GM21367 (cell line): ENCODE measurements at regions not wholly inside any gene's neighbourhood (a gene's known extent, or its start where the extent isn't known, plus 50 kb on each side); places are given as distances from the start of the nearest gene placed in this dataset.

Source experiments
- ATAC-seq: cut with Tn5 transposase; IDR thresholded peaks from one replicate; pipeline ENCODE4 v1.9.1; 2021; ENCODE audit not compliant: unreplicated experiment

DNA sequence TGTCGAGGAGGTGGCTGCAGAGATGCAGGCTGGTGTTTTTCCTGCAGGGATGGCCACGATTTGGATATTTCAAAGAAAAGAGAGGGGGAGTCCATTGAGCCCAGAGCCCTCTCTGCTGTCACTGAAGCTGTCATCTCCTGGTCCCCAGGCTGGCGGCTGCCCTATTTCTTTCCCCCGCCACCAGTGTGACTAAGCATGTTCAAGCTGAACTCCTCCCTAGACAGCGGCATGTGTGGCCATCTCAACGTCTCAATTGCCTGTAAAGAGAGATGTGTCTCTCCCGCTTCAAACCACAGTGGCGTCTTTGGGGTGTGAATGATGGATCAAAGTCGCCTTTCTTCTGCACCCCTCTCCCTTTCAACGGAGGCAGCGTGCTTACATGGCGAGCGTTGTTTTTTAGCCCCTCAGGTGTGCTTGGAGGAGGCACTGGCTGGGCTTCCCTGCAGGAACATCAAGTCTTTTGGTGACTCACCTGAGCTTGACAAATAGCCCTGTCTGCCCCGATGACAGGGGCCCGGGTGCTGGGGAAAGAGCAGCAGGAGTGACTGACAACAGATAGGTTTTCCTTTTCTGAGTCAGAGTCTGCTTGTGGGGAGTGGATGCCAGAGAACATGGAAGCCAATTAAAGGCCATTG, 346.4 kb upstream of the AJAP1 start:
- ATAC-seq = no peak

DNA sequence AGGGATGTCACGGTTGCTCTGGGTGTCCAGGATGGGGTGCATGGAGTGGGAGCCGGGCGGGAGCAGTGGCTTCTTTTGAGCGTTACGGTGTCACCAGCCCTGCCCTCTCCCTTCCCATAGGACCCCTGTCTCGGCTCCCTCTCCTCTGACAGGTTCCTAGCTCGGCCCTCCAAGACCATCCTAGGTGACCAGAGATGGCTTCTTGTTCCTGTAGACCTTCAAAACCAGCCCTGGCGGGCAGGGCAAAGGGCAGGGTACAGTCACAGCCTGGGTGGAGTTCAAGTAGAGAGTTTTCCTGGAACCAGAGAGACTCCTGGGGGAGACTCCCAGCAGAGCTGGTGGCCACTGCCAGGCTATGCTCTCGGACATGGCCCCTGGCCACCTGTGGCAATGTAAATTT, 345.6 kb upstream of the AJAP1 start:
- ATAC-seq = no peak

DNA sequence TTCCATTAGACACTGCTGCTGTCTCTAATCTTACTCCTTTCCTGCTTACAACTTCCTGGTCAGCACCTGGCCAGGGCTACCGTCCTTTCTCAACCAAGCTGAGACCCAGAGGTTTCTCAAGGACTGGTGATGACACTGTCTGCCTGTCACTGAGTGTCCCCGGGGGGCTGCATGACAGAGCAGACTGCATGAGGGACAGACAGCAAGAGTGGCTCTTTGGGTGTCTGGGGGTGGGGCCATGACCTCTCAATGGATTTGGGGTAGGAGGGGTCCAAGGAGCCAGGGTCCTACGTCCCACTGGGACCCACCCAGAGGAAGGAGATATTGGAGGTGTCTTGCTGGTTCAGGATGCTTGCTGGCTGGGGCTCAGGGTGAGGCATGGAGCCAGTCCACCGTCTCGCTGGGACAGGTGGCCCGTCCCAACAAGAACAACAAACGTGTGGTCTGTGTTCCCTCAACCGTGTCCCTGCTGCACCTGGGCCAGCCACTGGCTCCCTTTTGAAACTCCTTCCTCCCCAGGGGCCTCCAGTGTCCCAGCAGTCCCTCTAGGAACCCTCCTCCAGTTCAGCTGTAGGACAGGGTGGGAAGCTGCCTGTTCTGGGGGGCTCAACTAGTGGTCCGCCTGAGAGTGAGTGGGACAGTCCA, 344.6 kb upstream of the AJAP1 start:
- ATAC-seq = no peak

DNA sequence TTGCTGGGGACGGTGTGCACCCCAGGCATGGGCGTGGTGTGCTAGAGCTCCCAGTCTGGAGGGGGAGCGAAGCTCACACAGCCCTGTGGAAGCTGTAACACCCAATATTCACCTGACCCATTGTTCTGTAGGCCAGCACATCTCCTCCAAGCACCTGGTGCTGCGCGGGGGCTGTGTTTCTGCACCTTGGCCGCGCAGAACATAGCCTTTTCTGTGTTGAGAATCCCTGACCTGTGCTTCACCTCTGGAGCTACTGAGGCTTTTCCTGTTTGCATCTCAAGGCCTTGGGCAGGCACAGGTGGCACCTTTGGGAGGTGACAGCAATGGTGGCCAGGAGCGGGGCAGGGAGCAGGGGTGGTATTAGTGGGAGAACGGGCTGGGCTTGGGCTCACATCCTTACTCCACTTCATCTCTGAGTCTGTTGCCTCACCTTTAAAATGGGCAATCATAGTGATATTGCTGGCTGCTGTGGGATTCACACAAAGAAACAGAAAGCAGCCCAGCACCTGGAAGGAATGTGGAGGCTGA, 343.9 kb upstream of the AJAP1 start:
- ATAC-seq = no peak

DNA sequence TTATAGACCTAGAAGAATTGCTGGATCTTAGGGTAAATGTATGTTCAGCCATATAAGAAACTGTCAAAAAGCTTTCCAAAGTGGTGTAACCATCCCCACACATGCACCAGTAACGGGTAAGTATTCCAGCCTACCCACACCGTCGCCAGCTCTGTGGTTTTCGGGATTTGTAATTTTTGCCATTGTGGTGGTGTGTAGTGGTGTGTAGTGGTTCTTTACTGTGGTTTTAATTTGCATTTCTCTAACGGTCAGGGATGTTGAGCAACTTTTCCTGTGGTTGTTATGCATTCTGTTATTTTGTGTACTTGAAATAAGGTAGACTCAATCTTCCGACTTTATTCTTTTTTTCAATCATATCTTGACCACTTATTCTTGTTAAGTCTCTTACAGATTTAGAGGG, 342.4 kb upstream of the AJAP1 start:
- ATAC-seq = no peak

DNA sequence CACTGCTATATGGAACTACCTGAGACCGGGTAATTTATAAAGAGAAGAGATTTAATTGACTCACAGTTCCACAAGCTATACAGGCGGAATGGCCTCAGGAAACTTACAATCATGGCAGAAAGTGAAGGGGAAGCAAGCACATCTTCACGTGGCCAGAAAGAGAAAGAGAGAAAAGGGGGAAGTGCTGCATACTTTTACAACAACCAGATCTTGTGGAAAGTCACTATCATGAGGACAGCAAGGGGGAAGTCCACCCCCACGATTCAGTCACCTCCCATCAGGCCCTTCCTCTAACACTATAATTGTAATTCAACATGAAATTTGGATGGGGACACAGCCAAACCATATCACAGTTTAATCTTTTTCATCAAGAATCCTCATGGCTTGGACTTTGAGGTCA, 339.2 kb upstream of the AJAP1 start:
- ATAC-seq = no peak

DNA sequence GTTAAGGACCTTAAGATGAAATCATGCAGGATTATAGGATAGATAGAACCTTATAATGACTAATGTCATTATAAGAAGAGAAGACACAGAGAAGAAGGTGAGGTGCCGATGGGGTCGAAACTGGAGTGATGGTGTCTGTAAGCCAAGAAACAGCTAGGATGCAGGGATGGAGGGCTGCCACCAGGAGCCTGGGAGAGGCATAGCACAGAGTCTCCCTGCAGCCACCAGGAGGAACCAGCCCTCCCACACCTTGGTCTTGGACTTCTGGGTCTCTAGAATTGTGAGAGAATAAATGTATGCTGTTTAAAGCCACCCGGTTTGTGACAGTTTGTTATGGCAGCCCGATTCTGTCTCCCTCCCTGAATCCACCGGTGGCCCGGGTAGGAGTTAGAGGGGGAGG, 337.2 kb upstream of the AJAP1 start:
- no peak for ATAC-seq

DNA sequence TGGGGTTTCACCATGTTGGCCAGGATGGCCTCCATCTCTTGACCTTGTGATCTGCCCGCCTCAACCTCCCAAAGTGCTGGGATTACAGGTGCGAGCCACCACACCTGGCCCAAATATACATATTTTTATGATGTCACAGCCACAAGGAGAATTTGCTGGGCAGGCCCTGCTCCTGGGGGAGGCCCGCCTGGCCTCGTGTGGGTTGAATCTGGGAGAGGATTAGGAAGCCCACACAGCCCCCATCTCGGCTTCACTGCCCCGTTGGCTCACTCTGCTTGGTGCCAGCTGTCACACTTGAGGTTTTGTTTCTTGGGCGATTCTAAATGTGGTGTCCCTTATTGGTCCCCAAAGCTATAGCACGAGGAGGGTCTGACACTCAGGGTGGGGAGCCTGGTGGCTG, 335.7 kb upstream of the AJAP1 start:
- ATAC-seq = no peak

DNA sequence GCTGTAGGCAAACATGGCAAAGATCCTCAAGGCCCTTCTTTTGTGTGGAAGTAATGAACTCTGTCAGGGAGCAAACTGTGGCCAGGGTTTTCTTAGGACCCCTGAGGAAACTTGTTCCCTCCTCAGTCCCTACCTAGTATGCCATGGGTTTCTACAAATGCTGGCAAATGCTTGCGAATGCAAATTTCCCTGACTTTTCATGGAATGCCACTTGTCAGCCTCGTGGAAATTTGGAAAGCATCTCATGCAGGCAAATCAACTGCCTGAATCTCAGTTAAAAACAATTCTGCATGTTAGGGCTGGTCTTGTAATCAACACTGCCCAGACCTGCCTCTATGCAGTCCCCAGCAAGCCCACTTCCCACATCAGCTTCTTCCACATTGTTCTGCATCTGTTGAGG, 334.9 kb upstream of the AJAP1 start:
- no peak for ATAC-seq

DNA sequence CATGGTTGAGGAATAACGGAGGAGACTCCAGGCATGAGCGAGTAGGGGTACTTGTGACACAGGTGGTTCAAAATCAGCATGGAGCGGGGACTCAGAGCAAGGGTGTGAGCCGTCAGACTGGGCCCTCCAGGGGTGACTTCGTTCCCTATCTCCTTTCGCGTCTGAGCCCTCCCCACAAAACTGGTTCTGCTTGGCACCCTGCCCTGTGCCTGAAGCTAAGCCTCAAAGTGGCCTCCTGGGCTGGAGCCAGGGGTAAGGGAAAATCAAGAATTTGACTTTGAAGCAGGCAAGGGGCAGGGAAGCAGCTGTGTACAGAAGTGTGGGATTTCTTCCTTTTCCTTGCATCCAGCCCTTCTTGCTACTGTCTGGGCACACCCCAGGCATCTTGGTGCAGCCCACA, 331.5 kb upstream of the AJAP1 start:
- no peak for ATAC-seq

DNA sequence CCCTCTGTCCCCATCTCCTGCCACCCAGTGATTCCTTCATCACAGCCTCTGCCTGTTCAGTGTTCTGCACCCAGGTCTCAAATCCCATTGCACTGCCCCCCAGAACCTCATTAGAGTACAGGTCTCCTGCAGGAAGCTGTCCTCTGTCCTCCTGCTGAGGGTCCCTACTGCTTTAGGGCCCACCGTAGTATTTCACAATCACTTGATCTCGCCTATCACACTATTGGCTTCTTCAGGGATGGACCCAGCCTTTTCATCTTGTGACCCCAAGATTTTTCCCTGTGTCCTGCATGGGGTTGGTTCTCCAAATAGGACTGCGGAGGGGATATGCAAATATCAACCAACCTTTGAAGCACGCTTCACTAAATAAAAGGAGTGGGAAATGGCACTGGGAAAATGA, 331.1 kb upstream of the AJAP1 start:
- no peak for ATAC-seq

DNA sequence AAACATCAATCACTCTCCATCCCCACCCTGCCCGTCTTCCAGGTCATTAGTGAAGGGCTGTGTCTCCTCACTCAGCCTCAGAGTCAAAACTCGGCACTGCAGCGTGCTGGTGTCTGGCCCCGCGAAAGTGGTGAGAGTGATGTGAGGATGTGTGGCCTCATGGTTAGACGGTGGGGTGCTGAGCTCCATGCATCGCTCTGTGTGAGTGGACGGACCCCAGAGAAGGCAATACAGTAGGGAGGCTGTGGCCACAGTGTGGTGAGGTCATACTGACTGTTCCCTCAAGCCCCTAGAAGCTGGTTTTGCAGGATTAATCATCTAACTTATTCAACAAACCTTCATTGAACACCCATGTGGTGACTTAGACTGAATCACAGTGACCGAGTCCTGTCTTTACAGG, 329.9 kb upstream of the AJAP1 start:
- ATAC-seq = no peak

DNA sequence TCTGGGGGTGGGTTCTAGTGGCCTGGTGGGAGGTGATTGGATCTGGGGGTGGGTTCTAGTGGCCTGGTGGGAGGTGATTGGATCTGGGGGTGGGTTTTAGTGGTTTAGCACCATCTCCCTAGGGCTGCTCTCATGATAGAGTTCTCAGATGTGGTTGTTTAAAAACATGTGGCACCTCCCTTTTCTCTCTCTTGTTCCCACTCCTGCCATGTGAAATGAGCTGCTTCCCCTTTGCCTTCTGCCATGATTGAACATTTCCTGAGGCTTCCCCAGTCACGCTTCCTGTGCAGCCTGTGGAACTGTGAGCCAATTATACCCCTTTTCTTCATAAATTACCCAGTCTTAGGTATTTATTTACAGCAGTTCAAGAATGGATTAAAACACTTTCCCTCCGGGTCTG, 327.3 kb upstream of the AJAP1 start:
- no peak for ATAC-seq

DNA sequence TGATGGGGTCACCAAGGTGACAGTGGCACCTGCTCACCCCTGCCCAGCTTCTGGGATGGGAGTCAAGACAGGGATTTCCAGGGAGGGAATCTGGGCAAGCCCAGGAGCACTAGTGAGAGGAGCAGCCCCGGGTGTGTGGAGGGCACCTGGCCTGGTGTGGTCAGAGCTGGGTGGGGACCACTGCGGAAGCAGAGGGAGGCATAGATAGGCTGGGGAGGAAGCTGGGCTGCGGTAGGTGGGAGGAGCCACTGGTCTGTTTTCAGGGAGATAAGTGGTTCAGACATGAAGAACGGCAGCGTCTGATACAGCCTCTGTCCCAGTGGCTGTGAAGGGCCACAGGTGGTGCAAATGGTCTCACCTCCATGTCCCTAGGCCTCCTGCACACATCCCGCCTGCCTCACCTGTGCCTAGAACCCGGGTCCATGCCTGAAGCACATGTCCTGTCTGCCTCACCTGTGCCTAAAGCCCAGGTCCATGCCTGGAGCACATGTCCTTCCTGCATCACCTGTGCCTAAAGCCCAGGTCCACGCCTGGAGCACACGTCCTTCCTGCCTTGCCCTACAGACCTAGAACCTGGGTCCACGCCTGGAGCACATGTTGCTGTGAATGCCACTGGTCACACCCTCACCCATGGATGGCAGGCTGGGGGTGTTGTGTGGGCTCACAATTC, 325.9 kb upstream of the AJAP1 start:
- no peak for ATAC-seq

DNA sequence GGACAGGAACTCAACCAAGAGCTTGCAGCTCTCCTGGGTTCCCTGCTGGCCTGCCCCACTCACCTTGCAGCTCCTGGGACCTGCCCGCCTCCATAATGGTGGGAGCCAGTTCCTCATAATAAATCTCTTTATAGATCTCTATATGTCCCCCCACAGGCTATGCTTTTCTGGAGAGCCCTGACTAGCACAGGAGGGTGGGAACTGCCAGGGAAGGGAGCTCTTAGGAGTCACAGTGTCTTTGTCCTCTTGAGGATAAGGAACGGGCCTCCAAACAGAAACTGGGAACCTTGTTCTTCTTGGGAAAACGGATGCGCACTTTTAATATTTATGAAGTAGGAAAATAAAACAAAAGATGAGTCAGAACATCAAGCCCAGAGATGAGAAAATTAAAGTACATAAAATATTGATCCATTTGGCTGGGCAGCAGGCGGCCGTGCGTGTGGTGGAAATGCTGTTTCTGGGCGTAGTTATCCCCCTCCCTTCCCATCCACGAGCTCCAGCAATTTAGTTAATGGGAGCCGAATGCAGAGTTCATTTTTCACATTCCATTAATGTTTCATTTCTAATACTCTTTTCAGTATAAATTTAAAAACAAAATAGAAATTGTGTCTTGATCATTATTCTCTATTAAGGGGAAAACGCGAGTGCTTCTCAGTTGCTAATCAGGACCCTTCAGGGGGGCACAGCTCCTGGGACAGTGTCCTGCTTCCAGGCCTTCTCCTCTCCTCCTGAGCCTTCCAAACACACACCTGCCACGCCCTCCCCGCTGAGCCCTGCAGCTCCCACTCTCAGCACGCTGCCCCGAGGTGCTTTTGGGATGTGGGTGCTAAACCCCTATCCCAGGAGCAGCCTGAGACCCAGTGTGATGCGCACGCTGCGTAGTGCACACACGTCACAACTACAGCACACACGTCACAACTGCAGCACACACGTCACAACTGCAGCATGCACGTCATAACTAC, 323.3 kb upstream of the AJAP1 start:
- no peak for ATAC-seq

DNA sequence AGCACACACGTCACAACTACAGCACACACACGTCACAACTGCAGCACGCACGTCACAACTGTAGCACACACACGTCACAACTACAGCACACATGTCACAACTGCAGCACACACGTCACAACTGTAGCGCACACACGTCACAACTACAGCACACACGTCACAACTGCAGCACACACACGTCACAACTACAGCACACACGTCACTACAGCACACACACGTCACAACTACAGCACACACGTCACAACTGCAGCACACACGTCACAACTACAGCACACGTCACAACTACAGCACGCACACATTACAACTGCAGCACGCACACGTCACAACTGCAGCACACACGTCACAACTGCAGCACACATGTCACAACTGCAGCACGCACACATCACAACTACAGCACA, 322.6 kb upstream of the AJAP1 start:
- no peak for ATAC-seq

DNA sequence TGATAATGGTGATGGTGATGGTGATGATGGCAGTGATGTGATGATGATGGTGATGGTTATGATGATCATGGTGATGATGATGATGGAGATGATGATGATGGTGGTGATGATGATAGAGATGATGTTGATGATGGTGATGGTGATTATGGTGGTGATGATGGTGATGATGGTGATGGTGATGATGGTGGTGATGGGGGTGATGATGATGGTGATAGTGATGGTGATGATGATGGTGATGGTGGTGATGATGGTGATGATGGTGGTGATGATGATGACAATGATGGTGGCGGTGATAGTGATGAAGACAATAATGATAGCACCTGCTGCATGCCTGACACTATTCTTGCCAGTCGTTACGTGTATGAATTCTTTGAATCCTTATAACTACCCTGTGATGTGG, 317.9 kb upstream of the AJAP1 start:
- no peak for ATAC-seq

DNA sequence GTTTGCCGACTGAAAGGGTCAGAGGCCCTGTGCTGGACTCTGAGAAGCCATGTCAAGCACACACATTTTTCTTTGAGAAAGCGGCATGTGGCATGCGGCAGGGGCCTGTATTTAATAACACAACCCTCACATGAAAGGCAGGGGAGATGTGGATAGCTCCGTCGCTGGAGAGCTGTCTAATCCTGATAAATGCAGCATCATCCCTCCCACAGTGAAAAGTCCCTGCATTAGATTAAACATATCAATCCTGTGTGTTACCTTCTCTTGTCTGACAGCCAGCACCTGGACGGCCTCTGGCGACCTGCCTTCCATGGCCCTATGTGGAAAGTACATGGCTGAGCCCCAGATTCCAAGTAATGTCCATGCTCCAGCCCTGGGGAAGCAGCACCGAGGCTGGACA, 313.0 kb upstream of the AJAP1 start:
- no peak for ATAC-seq

DNA sequence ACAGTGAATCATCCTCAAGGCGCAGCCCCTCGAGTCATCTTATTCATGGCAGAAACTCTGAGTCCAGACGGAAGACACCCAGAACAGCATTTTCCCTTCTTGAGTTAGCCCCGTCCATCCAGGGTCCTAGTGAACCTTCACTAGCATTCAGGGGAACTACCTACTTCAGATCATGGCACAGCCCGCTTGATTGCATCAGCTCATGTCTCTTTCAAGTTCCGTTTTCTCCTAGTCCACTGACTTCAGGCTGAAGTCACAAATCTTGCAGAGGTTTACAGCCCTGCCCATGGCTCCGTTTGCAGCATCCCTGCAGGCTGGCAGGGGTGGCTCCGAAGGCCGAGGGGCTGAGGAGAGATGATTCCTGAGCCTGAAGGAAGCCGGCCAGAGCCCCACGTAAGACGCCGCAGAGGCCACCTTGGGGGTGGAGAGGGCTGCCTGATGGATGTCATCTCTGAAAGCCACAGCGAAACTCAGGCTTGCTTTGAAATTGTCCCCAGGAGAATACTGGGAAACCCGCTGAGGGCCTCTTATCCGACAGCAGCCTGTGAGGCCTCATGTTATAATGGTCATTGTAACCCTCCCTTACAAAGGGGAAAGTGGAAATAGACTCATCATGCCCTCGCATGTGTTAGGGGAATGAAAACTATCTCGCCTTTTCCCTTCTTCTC, 310.2 kb upstream of the AJAP1 start:
- ATAC-seq = no peak

DNA sequence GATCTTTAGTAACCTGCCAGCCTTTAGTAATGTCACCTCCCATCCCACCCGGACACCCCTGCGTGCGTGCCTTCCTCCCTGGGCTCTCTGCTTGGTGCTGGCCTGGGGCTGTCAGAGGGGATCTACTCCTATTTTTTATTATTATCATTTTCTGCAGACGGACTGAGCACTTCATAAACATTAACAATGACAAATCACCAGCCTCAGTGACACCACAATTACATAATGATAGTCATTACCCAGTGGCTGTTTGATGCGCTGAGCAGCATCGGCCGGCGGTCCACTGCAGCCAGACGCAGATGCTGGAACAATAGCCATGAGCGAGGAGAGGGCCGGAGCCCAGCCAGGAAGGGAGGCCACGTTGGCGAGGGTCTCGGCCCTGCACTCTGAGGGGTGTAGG, 309.3 kb upstream of the AJAP1 start:
- no peak for ATAC-seq

DNA sequence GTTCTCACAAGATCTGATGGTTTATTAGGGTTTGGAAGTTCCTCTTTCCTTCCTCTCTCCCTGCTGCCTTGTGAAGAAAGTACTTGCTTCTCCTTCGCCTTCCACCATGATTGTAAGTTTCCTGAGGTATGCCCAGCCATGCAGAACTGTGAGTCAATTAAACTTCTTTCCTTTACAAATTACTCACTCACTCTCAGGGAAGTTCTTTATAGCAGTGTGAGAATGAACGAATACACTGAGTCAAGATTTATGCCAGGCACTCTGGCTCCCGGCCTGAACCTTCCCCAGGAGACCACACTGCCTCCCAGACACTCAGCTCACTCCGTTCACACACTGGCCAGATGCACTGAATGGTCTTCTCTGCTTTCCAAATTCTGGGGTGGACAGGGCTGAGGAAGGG, 308.3 kb upstream of the AJAP1 start:
- ATAC-seq = no peak
